Spinal cord (tissue), 9 donors: ENCODE measurements at regions not wholly inside any gene's neighbourhood (a gene's known extent, or its start where the extent isn't known, plus 50 kb on each side); places are given as distances from the start of the nearest gene placed in this dataset.
A peak's percentile ranks its signal among the peaks of the same experiment; 100 is the strongest.

Source experiments
- DNase-seq, 6 donors: peaks; one replicate each; pipeline versions ENCODE4 v3.0.0 to v3.0.0-alpha.2; 2013 to 2015; ENCODE audit warnings: low spot score in 6 of 6, low read depth in 4 of 6
- H3K27ac ChIP-seq: one replicate; pipeline ENCODE4 v1.5.1; 2013; ENCODE audit warnings: low read depth, low read length, control low read depth
- H3K27me3 ChIP-seq: one replicate; pipeline ENCODE4 v1.6.1; 2013; ENCODE audit warnings: low read length; ENCODE audit not compliant: control insufficient read depth, insufficient read depth
- H3K36me3 ChIP-seq: one replicate; pipeline ENCODE4 v1.6.1; 2013; ENCODE audit warnings: low read length; ENCODE audit not compliant: control insufficient read depth, insufficient read depth
- H3K4me1 ChIP-seq: one replicate; pipeline ENCODE4 v1.6.1; 2013; ENCODE audit warnings: low read length; ENCODE audit not compliant: control insufficient read depth, insufficient read depth
- H3K4me3 ChIP-seq: one replicate; pipeline ENCODE4 v1.5.1; 2013; ENCODE audit warnings: low read depth, low read length, control low read depth
- H3K9me3 ChIP-seq: one replicate; pipeline ENCODE4 v1.6.1; 2013; ENCODE audit warnings: low read length; ENCODE audit not compliant: control insufficient read depth, insufficient read depth
- WGBS: methylation state at CpG from one replicate; pipeline ENCODE4 v1.1.5; 2013; ENCODE audit warnings: missing lambda C conversion rate; ENCODE audit not compliant: insufficient coverage; 5-methylcytosine and 5-hydroxymethylcytosine counted together
- donor health status: healthy.

- Histone ChIP-seq H3K27ac (no peak overlapping the region), H3K4me1 (peaks cover 54% of the 10 kb centered on the region)
- peak in 1 of 6 donors; percentile 71 for DNase-seq
Measured at GRCh38 chr10:71070741-71071140, 141.6 kb upstream of the UNC5B start.

DNA sequence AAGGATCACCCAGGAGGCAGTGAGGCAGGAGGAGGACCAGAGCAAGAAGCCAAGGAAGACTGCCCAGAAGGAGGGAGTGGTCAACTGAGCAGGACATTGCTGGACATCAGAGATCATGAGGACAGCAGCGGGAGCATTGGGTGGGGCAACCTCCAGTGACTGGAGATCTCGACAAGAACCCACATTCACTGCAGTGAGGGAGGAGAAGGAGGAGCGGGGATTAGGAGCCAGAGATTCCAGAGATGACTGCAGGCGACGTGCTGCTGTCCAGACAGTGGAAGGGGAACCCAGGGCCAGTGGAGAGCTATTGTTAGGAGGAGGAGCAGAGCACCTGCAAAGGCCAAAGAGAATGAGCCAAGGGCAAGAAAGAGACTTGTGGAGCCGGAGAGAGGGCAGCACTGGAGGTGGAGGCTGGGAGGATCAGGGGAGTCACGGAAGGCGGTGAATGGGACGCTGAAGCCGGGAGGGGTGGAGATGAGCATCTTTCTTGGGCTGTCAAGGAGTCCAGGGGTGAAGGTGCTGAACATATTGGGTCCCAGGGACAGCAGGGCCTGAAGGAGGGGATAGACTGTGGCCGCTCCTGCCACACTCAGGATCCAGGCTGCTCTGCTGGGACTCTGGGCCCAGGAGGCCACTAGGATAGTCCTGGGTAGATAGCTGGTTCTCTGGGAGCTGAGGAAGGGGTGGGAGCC is 140.1 kb upstream of the UNC5B start:
- no peaks in the 10 kb centered on the region for H3K27me3 ChIP-seq
- H3K27ac ChIP-seq = no peak overlapping the region
- 89% methylated on average over 11 of the region's 11 CpGs for WGBS
- H3K36me3 ChIP-seq = no peaks in the 10 kb centered on the region
- no peak overlapping the region for H3K4me3 ChIP-seq
- DNase-seq = no peak
- peaks cover 60% of the 10 kb centered on the region for H3K4me1 ChIP-seq
- no peaks in the 10 kb centered on the region for H3K9me3 ChIP-seq

More at GRCh38 chr10:71070741-71071140, 141.6 kb upstream of the UNC5B start:
- Histone ChIP-seq H3K36me3 (no peaks in the 10 kb centered on the region), H3K27me3 (no peaks in the 10 kb centered on the region), H3K9me3 (no peaks in the 10 kb centered on the region), H3K4me3 (no peak overlapping the region)
- 48% methylated on average over 2 of the region's 2 CpGs for WGBS

DNA sequence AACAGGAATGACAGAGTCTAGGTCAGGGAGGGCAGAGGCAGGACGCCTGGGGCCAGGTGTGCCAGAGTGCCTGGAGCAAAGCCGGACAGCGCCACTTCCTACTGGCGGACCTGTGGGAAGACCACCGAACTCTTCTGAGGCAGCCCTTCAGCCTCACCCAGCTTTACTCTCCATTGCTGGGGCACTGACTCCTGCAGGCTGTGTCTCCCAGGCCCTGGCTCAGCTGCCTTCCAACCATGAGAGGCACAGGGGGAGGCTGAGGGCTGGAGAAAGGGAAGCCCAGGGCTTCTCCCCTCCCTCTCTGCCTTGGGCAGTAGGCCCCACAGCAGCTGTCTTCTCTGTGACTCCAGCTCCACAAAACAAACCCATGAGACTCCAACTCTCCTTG is 139.6 kb upstream of the UNC5B start:
- H3K4me1 ChIP-seq = peaks cover 55% of the 10 kb centered on the region
- no peak for DNase-seq
- WGBS = 92% methylated on average over 5 of the region's 5 CpGs

DNA sequence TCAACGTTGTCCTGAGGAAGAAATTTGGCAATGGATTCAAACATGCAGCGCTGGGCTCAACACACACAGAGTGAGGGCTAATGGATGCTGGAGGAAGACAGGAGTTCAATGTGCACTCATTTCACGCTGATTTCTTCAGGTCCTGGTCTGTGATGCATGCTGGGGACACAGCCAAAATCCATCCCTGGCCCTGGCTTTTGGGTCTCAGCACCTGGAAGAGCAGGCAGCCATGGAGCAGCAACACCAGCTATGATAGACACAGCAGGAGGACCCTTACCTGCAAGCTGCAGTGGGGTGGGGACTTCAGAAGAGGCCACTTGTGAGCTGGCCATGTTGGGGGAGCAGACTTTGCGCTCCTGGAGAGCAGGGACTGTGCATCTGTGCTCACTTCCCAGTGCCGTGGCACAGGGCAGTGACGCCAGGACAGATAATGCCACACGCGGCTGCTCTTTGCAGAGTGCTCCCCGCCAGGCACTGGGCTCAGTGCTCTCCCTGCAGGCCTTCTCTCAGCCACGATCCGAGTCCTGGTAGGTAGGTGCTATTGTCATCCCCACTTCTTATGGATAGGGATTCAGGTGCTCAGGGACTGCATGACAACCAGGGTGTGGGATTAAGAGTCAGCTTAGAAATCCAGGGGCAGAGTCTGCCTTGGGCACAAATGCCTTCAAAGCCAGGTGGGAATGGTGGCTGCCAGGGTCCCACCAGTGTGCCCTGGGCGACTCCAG is 138.8 kb upstream of the UNC5B start:
- H3K4me1 ChIP-seq = peaks cover 53% of the 10 kb centered on the region
- H3K27ac ChIP-seq = no peak overlapping the region
- H3K4me3 ChIP-seq = no peak overlapping the region
- no peaks in the 10 kb centered on the region for H3K36me3 ChIP-seq
- WGBS = 84% methylated on average over 9 of the region's 12 CpGs
- DNase-seq = no peak
- H3K27me3 ChIP-seq = no peaks in the 10 kb centered on the region
- no peaks in the 10 kb centered on the region for H3K9me3 ChIP-seq

More for the DNA sequence above, 139.6 kb upstream of the UNC5B start:
- H3K9me3 ChIP-seq = no peaks in the 10 kb centered on the region
- no peak overlapping the region for H3K27ac ChIP-seq
- H3K4me3 ChIP-seq = no peak overlapping the region
- no peaks in the 10 kb centered on the region for H3K27me3 ChIP-seq
- no peaks in the 10 kb centered on the region for H3K36me3 ChIP-seq

GRCh38 chr10:71074176-71074755 is 138.1 kb upstream of the UNC5B start:
- Histone ChIP-seq H3K27me3 (no peaks in the 10 kb centered on the region), H3K4me3 (no peak overlapping the region), H3K36me3 (no peaks in the 10 kb centered on the region), H3K4me1 (peaks cover 47% of the 10 kb centered on the region), H3K9me3 (no peaks in the 10 kb centered on the region), H3K27ac (no peak overlapping the region)
- no peak for DNase-seq
- 61% methylated on average over 7 of the region's 7 CpGs for WGBS

GRCh38 chr10:71075086-71075758 is 137.1 kb upstream of the UNC5B start:
- Histone ChIP-seq H3K36me3 (no peaks in the 10 kb centered on the region), H3K27me3 (no peaks in the 10 kb centered on the region), H3K4me1 (peaks cover 45% of the 10 kb centered on the region), H3K9me3 (no peaks in the 10 kb centered on the region), H3K27ac (no peak overlapping the region), H3K4me3 (no peak overlapping the region)
- peak in 4 of 6 donors; percentile 42 to 81 (median 62) for DNase-seq
- WGBS = 12% methylated on average over 8 of the region's 8 CpGs

- Histone ChIP-seq H3K4me3 (no peak overlapping the region), H3K27me3 (no peaks in the 10 kb centered on the region), H3K36me3 (no peaks in the 10 kb centered on the region), H3K27ac (no peak overlapping the region), H3K4me1 (peaks cover 41% of the 10 kb centered on the region), H3K9me3 (no peaks in the 10 kb centered on the region)
- no peak for DNase-seq
- WGBS = 57% methylated on average over 12 of the region's 15 CpGs
Measured at GRCh38 chr10:71075759-71076472, 136.5 kb upstream of the UNC5B start.

- H3K9me3 ChIP-seq = no peaks in the 10 kb centered on the region
- H3K4me3 ChIP-seq = no peak overlapping the region
- H3K36me3 ChIP-seq = no peaks in the 10 kb centered on the region
- peak in 1 of 6 donors; percentile 88 for DNase-seq
- H3K27me3 ChIP-seq = no peaks in the 10 kb centered on the region
- 44% methylated on average over 8 of the region's 8 CpGs for WGBS
- H3K27ac ChIP-seq = no peak overlapping the region
- peaks cover 41% of the 10 kb centered on the region for H3K4me1 ChIP-seq
Measured at GRCh38 chr10:71076473-71077142, 135.8 kb upstream of the UNC5B start.

DNA sequence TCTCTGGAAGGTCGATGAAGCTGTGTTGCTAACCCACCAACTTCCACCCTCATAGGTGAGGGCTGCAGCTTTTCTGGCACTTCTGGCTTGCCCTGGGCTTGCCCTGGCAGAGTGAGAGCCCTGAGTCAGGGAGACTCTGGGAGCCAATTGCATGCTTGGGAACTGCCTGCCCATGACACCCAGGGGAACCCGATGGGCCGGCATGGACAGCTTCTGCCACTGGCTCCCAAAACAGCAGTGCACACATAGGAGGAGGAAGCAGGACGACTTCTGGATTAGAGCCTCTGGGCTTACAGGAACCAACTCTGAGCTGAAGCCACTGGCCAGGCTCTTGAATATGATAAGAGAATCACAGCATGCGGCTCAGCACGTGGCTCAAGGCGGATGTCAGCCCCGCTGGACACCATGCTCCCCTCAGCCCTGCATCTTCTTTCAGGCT is 135.2 kb upstream of the UNC5B start:
- H3K4me1 ChIP-seq = peaks cover 41% of the 10 kb centered on the region

More for the DNA sequence above, 135.2 kb upstream of the UNC5B start:
- no peaks in the 10 kb centered on the region for H3K36me3 ChIP-seq
- no peaks in the 10 kb centered on the region for H3K9me3 ChIP-seq
- no peak for DNase-seq
- H3K27me3 ChIP-seq = no peaks in the 10 kb centered on the region
- H3K27ac ChIP-seq = no peak overlapping the region
- H3K4me3 ChIP-seq = no peak overlapping the region
- WGBS = 55% methylated on average over 8 of the region's 8 CpGs
